ENCODE measurements at regions not wholly inside any gene's neighbourhood (a gene's known extent, or its start where the extent isn't known, plus 50 kb on each side); places are given as distances from the start of the nearest gene placed in this dataset.

DNA sequence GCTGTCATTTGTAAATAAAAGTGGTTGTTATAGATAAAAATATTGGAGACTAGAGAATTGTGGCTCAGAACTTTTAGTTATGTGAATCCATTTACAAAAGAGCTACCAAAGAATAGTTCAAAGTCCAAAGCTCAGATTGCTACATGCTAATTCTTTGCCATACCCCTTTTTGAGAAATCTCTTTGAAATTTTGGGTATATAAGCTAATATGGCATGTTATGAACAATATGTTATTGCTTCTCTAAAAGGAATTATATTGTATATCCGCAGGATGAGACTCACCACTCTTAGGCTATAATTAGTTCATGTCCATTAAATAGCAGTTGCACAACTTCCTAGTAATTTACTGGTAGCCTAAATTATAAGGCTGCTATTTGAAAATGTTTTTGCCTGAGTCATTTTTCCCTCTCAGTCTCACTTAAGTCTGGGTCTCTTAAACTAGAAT, 178.0 kb downstream of the ZNF281 start:
- no peak for DNase-seq (ENCODE audit: extremely low read depth in 1 of 11, low read depth in 9 of 11, low spot score in 4 of 11)

DNA sequence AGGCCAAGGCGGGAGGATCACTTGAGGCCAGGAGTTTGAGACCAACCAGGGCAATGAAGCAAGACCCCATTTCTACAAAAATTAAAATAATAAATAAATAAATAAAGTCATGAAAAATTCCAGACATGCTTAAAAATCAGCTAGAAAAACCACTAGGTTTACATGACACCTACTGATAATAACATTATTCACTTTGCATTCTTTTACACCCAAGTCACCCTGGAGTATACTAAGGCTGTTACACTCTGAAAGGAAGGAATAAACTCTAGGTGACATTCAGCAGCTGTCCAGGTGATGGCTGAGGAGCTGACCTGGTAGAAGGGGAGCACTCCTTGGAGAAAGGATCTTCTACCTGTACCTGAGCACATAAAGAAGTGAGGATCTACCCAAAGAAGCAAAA, 179.2 kb downstream of the ZNF281 start:
- DNase-seq (ENCODE audit: extremely low read depth in 1 of 11, low read depth in 9 of 11, low spot score in 4 of 11) = no peak

DNA sequence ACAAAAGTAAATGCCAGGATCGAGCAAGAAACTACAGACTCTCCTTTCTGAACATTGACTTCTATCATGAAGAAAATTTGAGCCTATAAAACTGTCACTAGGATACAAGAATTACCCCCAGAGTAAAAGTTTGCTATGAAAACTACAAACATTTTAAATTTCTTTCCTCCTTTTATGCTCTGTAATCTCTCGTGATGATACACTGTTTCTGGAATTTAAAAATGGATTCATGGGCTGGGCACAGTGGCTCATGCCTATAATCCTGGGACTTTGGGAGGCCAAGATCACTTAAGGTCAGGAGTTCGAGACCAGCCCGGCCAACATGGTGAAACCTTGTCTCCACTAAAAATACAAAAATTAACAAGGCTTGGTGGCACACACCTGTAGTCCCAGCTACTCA, 181.3 kb downstream of the ZNF281 start:
- DNase-seq (ENCODE audit: extremely low read depth in 1 of 11, low read depth in 9 of 11, low spot score in 4 of 11) = no peak

DNA sequence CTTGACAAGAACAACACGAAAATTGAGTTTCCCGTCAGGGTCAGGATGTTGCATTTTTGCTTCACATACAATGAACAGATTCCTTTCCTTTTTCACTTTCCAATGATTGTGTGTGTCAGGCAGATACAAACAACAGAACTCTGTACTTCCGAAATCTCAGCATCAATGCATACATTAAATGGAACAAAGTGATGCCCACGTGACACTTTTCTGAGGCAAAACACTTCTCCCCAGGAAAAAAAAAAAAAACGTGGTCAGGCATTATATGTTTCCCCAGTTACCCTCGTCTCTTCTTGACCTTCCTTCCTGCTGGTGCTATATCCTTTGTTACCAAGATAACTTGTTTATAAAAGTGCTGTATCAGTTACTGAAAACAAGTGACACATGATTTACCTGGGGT, 181.8 kb downstream of the ZNF281 start:
- DNase-seq (ENCODE audit: extremely low read depth in 1 of 11, low read depth in 9 of 11, low spot score in 4 of 11) = no peak

Data from renal cortex interstitium (tissue), 11 donors.